Lung microvascular endothelial cell (primary cell): ENCODE measurements at regions not wholly inside any gene's neighbourhood (a gene's known extent, or its start where the extent isn't known, plus 50 kb on each side); places are given as distances from the start of the nearest gene placed in this dataset.

Experiments used
- DNase-seq, 2 donors: peaks; one replicate each; pipeline versions ENCODE4 v3.0.0 to v3.0.0-alpha.2; 2010; ENCODE audit warnings: low read depth in 2 of 2

- no peak for DNase-seq
Observed at GRCh38 chr2:2389215-2389614, 58.1 kb upstream of the MYT1L start.
